Neural cell (in vitro differentiated cells): ENCODE measurements at regions not wholly inside any gene's neighbourhood (a gene's known extent, or its start where the extent isn't known, plus 50 kb on each side); places are given as distances from the start of the nearest gene placed in this dataset.

ENCODE experiments used
- H2AFZ ChIP-seq: fragments of 200-600, 300-800 bp; sonication (generic), shearing (Covaris generic); 2 replicates; pipeline ENCODE4 v1.6.0; 2014; ENCODE audit warnings: low read depth, mild to moderate bottlenecking, antibody characterized with exemption, low read length, moderate library complexity
- H3F3A ChIP-seq: fragments of 200-600 bp; shearing (Covaris generic); 2 replicates; pipeline ENCODE4 v1.6.1; 2016; ENCODE audit warnings: mild to moderate bottlenecking, moderate library complexity, mixed read lengths, antibody characterized with exemption, low read length; ENCODE audit not compliant: insufficient read depth, poor library complexity, severe bottlenecking
- H3K27ac ChIP-seq: fragments of 200-600, 300-800 bp; sonication (generic), shearing (Covaris generic); 2 replicates; pipeline ENCODE4 v1.5.1; 2014; ENCODE audit warnings: mild to moderate bottlenecking, low read length, moderate library complexity
- H3K27me3 ChIP-seq: fragments of 300-800, 200-600 bp; sonication (generic), shearing (Covaris generic); 2 replicates; pipeline ENCODE4 v1.6.0; 2014; ENCODE audit warnings: mild to moderate bottlenecking, low read depth, low read length, moderate library complexity; ENCODE audit not compliant: insufficient read depth
- H3K36me3 ChIP-seq: fragments of 300-800, 200-600 bp; sonication (generic), shearing (Covaris generic); 2 replicates; pipeline ENCODE4 v1.5.1; 2014; ENCODE audit warnings: mild to moderate bottlenecking, antibody characterized with exemption, low read length, moderate library complexity; ENCODE audit not compliant: insufficient read depth
- H3K4me2 ChIP-seq: fragments of 300-800, 200-600 bp; sonication (generic), shearing (Covaris generic); 2 replicates; pipeline ENCODE4 v1.6.0; 2014; ENCODE audit warnings: mild to moderate bottlenecking, low read length
- H3K4me3 ChIP-seq: fragments of 300-800, 200-600 bp; sonication (generic), shearing (Covaris generic); 2 replicates; pipeline ENCODE4 v1.5.1; 2014; ENCODE audit warnings: mild to moderate bottlenecking, low read length, moderate library complexity
- H3K79me2 ChIP-seq: fragments of 200-600 bp; shearing (Covaris generic); replicated peaks from 2 replicates; pipeline ENCODE4 v1.6.0; 2014; ENCODE audit warnings: mild to moderate bottlenecking, low read length, moderate library complexity; ENCODE audit not compliant: insufficient read depth
- H3K9ac ChIP-seq: fragments of 300-800, 200-600 bp; sonication (generic), shearing (Covaris generic); 2 replicates; pipeline ENCODE4 v1.6.1; 2016; ENCODE audit warnings: mild to moderate bottlenecking, low read length, mixed read lengths
- H3K9me2 ChIP-seq: fragments of 200-600 bp; shearing (Covaris generic); 2 replicates; pipeline ENCODE4 v1.6.1; 2016; ENCODE audit warnings: mild to moderate bottlenecking, low read length, mixed read lengths; ENCODE audit not compliant: insufficient read depth
- H3K9me3 ChIP-seq: fragments of 200-600, 300-800 bp; sonication (generic), shearing (Covaris generic); 2 replicates; pipeline ENCODE4 v1.6.1; 2016; ENCODE audit warnings: mild to moderate bottlenecking, mixed run types, low read length, moderate library complexity, mixed read lengths
- H4K20me1 ChIP-seq: fragments of 200-600 bp; shearing (Covaris generic); 2 replicates; pipeline ENCODE4 v1.6.1; 2016; ENCODE audit warnings: mild to moderate bottlenecking, mixed run types; ENCODE audit not compliant: insufficient read depth
- EP300 ChIP-seq: fragments of 450-650 bp; conservative IDR thresholded peaks from 2 replicates; pipeline ENCODE4 v1.6.1; 2014; ENCODE audit warnings: antibody characterized with exemption, mild to moderate bottlenecking, moderate library complexity; ENCODE audit not compliant: poor library complexity, severe bottlenecking
- EZH2 ChIP-seq: fragments of 200-600, 300-800 bp; shearing (Covaris generic), sonication (generic); IDR thresholded peaks from 2 replicates; pipeline ENCODE4 v1.6.1; 2014; ENCODE audit warnings: antibody characterized with exemption, low read length, borderline replicate concordance, mild to moderate bottlenecking; ENCODE audit not compliant: insufficient read depth, poor library complexity, severe bottlenecking
- MXI1 ChIP-seq: fragments of 450-650 bp; conservative IDR thresholded peaks from 2 replicates; pipeline ENCODE4 v1.6.1; 2014; ENCODE audit warnings: antibody characterized with exemption, mild to moderate bottlenecking; ENCODE audit not compliant: poor library complexity, severe bottlenecking
- POLR2AphosphoS5 ChIP-seq: IDR thresholded peaks from 2 replicates; pipeline ENCODE4 v1.6.1; 2012
- RAD21 ChIP-seq: fragments of 450-650 bp; conservative IDR thresholded peaks from 2 replicates; pipeline ENCODE4 v1.6.1; 2014; ENCODE audit warnings: antibody characterized with exemption, mild to moderate bottlenecking, moderate library complexity
- SMC3 ChIP-seq: fragments of 450-650 bp; conservative IDR thresholded peaks from 2 replicates; pipeline ENCODE4 v1.6.1; 2014; ENCODE audit warnings: antibody characterized with exemption, mild to moderate bottlenecking, moderate library complexity; ENCODE audit not compliant: poor library complexity
- TAF1 ChIP-seq: IDR thresholded peaks from 2 replicates; pipeline ENCODE4 v1.6.1; 2012; ENCODE audit warnings: low read depth
- TF ChIP-seq, protein P1 (sequence below): IDR thresholded peaks from 2 replicates; pipeline ENCODE4 v1.6.1; 2012; ENCODE audit warnings: borderline replicate concordance
- TF ChIP-seq, protein P2 (sequence below): fragments of 450-650 bp; IDR thresholded peaks from 2 replicates; pipeline ENCODE4 v1.5.1; 2014; ENCODE audit warnings: antibody characterized with exemption, mild to moderate bottlenecking, moderate library complexity; ENCODE audit not compliant: poor library complexity, severe bottlenecking

DNA sequence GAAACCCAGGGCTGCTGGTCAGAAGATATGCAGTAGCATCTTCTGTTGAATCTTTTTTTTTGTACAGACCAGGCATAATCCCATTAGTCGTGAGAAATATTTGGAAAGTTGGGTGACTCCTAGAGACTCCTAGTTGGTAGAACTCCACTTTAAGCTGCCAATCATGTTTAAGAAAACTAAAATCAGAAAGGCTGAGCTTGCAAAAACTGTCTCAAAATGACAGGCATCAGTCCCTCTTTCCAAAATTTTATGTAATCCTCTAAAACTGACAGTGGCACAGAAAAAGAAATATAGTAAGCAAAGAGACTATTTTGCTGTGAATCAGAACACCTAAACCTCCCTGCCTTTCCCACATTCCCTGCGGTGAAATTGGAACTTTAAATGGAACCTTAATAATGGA lies 568.5 kb downstream of the CCSER2 start:
- Histone ChIP-seq H3K4me3 (no peak overlapping the region), H3K27me3 (no peaks in the 10 kb centered on the region), H2AFZ (no peak overlapping the region), H4K20me1 (no peaks in the 10 kb centered on the region), H3K27ac (no peak overlapping the region), H3F3A (no peaks in the 10 kb centered on the region), H3K79me2 (no peaks in the 10 kb centered on the region), H3K9ac (no peak overlapping the region), H3K4me2 (no peak overlapping the region), H3K9me3 (no peaks in the 10 kb centered on the region), H3K9me2 (no peaks in the 10 kb centered on the region), H3K36me3 (no peaks in the 10 kb centered on the region)
- TF ChIP-seq POLR2AphosphoS5 (no peak), EZH2 (no peak), MXI1 (no peak), SMC3 (no peak), TAF1 (no peak), EP300 (no peak), RAD21 (no peak)
- TF ChIP-seq, protein P1, sequence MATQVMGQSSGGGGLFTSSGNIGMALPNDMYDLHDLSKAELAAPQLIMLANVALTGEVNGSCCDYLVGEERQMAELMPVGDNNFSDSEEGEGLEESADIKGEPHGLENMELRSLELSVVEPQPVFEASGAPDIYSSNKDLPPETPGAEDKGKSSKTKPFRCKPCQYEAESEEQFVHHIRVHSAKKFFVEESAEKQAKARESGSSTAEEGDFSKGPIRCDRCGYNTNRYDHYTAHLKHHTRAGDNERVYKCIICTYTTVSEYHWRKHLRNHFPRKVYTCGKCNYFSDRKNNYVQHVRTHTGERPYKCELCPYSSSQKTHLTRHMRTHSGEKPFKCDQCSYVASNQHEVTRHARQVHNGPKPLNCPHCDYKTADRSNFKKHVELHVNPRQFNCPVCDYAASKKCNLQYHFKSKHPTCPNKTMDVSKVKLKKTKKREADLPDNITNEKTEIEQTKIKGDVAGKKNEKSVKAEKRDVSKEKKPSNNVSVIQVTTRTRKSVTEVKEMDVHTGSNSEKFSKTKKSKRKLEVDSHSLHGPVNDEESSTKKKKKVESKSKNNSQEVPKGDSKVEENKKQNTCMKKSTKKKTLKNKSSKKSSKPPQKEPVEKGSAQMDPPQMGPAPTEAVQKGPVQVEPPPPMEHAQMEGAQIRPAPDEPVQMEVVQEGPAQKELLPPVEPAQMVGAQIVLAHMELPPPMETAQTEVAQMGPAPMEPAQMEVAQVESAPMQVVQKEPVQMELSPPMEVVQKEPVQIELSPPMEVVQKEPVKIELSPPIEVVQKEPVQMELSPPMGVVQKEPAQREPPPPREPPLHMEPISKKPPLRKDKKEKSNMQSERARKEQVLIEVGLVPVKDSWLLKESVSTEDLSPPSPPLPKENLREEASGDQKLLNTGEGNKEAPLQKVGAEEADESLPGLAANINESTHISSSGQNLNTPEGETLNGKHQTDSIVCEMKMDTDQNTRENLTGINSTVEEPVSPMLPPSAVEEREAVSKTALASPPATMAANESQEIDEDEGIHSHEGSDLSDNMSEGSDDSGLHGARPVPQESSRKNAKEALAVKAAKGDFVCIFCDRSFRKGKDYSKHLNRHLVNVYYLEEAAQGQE = no peak
- TF ChIP-seq, protein P2, sequence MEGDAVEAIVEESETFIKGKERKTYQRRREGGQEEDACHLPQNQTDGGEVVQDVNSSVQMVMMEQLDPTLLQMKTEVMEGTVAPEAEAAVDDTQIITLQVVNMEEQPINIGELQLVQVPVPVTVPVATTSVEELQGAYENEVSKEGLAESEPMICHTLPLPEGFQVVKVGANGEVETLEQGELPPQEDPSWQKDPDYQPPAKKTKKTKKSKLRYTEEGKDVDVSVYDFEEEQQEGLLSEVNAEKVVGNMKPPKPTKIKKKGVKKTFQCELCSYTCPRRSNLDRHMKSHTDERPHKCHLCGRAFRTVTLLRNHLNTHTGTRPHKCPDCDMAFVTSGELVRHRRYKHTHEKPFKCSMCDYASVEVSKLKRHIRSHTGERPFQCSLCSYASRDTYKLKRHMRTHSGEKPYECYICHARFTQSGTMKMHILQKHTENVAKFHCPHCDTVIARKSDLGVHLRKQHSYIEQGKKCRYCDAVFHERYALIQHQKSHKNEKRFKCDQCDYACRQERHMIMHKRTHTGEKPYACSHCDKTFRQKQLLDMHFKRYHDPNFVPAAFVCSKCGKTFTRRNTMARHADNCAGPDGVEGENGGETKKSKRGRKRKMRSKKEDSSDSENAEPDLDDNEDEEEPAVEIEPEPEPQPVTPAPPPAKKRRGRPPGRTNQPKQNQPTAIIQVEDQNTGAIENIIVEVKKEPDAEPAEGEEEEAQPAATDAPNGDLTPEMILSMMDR = no peak

DNA sequence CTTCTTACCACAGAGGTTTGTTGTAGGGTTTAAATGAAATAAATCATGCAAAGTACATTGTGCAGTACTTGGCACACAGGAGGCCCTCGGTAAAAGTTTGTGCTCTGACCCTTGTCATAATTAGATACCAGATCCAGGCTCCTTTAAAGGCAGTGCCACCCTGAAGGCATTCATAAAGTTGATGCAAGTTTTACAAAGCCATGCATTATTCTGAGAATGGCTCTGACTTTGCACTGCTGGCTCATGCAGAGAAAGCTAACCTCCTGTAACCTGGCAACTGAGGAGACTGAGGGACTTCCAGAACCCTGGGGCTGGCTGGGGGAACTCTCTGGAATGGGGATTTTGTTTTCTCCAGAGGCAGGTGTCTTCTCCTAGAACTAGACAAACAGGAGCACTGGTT lies 570.9 kb downstream of the CCSER2 start:
- H3K4me2 ChIP-seq = no peak overlapping the region
- no peaks in the 10 kb centered on the region for H4K20me1 ChIP-seq
- H3K9me2 ChIP-seq = no peaks in the 10 kb centered on the region
- no peak overlapping the region for H3K27ac ChIP-seq
- no peaks in the 10 kb centered on the region for H3K27me3 ChIP-seq
- H3K79me2 ChIP-seq = no peaks in the 10 kb centered on the region
- no peak overlapping the region for H2AFZ ChIP-seq
- H3K9ac ChIP-seq = no peak overlapping the region
- no peaks in the 10 kb centered on the region for H3F3A ChIP-seq
- no peaks in the 10 kb centered on the region for H3K36me3 ChIP-seq
- TF ChIP-seq RAD21 = no peak
- no peak for TF ChIP-seq EP300
- TF ChIP-seq, protein P1 = no peak
- no peak for TF ChIP-seq TAF1
- no peaks in the 10 kb centered on the region for H3K9me3 ChIP-seq
- H3K4me3 ChIP-seq = no peak overlapping the region
